Upper lobe of left lung (tissue), 4 donors: ENCODE measurements at regions not wholly inside any gene's neighbourhood (a gene's known extent, or its start where the extent isn't known, plus 50 kb on each side); places are given as distances from the start of the nearest gene placed in this dataset.

ENCODE experiments used
- CTCF ChIP-seq, 6 experiments: fragments of 450-650 bp in 4 of 6; fragments of 200-600 bp in 2 of 6; sonication (generic) in 2 of 6; IDR thresholded peaks; one replicate each; pipeline ENCODE4 v1.5.1; 2016 to 2019; ENCODE audit warnings: antibody characterized with exemption in 6 of 6
- POLR2A ChIP-seq, 4 donors: fragments of 450-650 bp; IDR thresholded peaks; one replicate each; pipeline ENCODE4 v1.5.1; 2016 to 2017; ENCODE audit warnings: antibody characterized with exemption in 4 of 4, mild to moderate bottlenecking in 2 of 4

GRCh38 chr12:16692099-16692498 is 86.1 kb upstream of the LMO3 start:
- TF ChIP-seq POLR2A (IDR thresholded peaks at IDR 0.05) (no peak), CTCF (IDR thresholded peaks at IDR 0.05) (no peak)
